SK-N-MC (cell line): ENCODE measurements at regions not wholly inside any gene's neighbourhood (a gene's known extent, or its start where the extent isn't known, plus 50 kb on each side); places are given as distances from the start of the nearest gene placed in this dataset.

Experiments used
- EZH2 ChIP-seq: fragments of 200-600 bp; sonication (generic); IDR thresholded peaks from one replicate; pipeline ENCODE4 v1.6.1; 2017; ENCODE audit warnings: antibody characterized with exemption
- POLR2AphosphoS5 ChIP-seq: IDR thresholded peaks from 2 replicates; pipeline ENCODE4 v1.6.1; 2012; ENCODE audit warnings: mild to moderate bottlenecking, low read depth, low read length, borderline replicate concordance

GRCh38 chr10:36720895-36721294 lies 404.5 kb upstream of the ANKRD30A start:
- TF ChIP-seq EZH2 (no peak), POLR2AphosphoS5 (no peak)
